ENCODE measurements at regions not wholly inside any gene's neighbourhood (a gene's known extent, or its start where the extent isn't known, plus 50 kb on each side); places are given as distances from the start of the nearest gene placed in this dataset.

DNA sequence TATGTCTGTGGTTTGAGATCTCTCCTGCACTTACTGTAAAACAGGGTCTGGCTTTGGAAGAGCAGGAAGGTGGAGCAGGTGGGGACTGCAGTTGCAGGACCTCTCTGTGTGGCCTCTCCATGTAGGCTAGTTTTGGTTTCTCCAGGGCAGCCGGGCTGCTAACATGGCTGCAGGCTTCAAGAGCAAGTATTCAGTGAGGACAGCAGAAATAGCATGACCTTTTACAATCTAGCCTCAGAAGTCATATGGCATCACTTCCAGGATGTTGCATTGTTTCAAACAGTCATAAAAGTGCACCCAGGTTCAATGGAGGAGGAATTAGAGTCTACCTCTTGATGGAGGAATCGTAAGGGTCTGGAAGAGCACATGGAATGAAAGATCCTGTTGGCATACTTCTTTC, 728.7 kb downstream of the NTRK3 start:
- no TSS peak for BruUV-seq (replicated peaks)
- intact Hi-C loops (cut with micrococcal nuclease; ENCODE audit: unreplicated experiment), result no loop called here

DNA sequence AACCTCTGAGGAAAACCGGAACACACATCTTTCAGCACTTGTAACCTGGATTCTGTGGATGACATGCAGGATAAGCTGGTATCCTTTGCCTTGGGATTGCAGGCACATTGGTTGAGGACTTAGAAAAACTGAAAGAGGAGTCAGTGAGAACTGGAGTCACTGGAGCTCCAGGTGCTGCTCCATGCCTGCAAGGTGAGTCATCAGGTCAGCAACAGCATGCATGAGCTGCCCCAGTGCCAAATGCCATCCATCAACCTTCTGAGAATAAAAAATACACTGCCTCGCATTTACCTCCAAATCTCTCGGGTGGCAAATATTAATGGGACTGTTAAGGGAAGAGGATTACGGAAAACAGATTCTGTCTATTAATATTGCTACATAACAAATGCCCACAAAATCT, 729.1 kb downstream of the NTRK3 start:
- intact Hi-C loops (cut with micrococcal nuclease; ENCODE audit: unreplicated experiment), result no loop called here
- DNase-seq, result no peak
- H3K9me3 Mint-ChIP-seq (ENCODE audit: low read depth, unreplicated experiment), result peaks cover 11% of the 10 kb centered on the region
- no peaks in the 10 kb centered on the region for H3K4me1 Mint-ChIP-seq (ENCODE audit: low read depth, unreplicated experiment)
- H3K27ac Mint-ChIP-seq (ENCODE audit: unreplicated experiment), result no peak overlapping the region
- CTCF ChIA-PET, result no interaction called here
- no peaks in the 10 kb centered on the region for H3K27me3 Mint-ChIP-seq (ENCODE audit: unreplicated experiment)
- no peak overlapping the region for H3K4me3 Mint-ChIP-seq (ENCODE audit: low read depth, unreplicated experiment)
- TF ChIP-seq, protein P1, sequence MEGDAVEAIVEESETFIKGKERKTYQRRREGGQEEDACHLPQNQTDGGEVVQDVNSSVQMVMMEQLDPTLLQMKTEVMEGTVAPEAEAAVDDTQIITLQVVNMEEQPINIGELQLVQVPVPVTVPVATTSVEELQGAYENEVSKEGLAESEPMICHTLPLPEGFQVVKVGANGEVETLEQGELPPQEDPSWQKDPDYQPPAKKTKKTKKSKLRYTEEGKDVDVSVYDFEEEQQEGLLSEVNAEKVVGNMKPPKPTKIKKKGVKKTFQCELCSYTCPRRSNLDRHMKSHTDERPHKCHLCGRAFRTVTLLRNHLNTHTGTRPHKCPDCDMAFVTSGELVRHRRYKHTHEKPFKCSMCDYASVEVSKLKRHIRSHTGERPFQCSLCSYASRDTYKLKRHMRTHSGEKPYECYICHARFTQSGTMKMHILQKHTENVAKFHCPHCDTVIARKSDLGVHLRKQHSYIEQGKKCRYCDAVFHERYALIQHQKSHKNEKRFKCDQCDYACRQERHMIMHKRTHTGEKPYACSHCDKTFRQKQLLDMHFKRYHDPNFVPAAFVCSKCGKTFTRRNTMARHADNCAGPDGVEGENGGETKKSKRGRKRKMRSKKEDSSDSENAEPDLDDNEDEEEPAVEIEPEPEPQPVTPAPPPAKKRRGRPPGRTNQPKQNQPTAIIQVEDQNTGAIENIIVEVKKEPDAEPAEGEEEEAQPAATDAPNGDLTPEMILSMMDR (IDR thresholded peaks at IDR 0.05; ENCODE audit: unreplicated experiment), result no peak
- BruUV-seq (replicated peaks), result no TSS peak
- H3K36me3 Mint-ChIP-seq (ENCODE audit: insufficient read depth, unreplicated experiment), result no peaks in the 10 kb centered on the region

More for the DNA sequence above, 728.7 kb downstream of the NTRK3 start:
- TF ChIP-seq, protein P1 (IDR thresholded peaks at IDR 0.05; ENCODE audit: unreplicated experiment), result no peak
- H3K27ac Mint-ChIP-seq (ENCODE audit: unreplicated experiment), result no peak overlapping the region
- no peaks in the 10 kb centered on the region for H3K4me1 Mint-ChIP-seq (ENCODE audit: low read depth, unreplicated experiment)
- H3K36me3 Mint-ChIP-seq (ENCODE audit: insufficient read depth, unreplicated experiment), result no peaks in the 10 kb centered on the region
- no peak overlapping the region for H3K4me3 Mint-ChIP-seq (ENCODE audit: low read depth, unreplicated experiment)
- DNase-seq, result no peak
- peaks cover 11% of the 10 kb centered on the region for H3K9me3 Mint-ChIP-seq (ENCODE audit: low read depth, unreplicated experiment)
- CTCF ChIA-PET, result no interaction called here
- no peaks in the 10 kb centered on the region for H3K27me3 Mint-ChIP-seq (ENCODE audit: unreplicated experiment)

DNA sequence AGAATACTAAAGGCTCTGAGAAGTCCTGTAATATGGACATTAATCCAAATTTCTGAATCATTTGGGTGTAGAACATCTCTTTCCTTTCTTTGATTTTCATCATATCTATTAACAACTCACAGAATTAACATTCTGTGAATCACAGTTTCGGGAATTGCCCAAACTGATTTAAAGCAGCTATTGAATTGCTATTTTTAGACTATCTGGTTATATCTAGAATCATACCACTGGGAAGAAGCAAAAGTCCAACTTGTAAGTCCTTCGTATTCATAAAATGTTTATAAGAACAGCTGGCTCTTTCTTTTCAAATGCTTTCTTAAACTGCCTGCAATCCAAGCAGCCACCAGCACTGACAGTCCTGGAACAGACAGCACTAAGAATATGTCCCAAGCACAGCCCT, 733.0 kb downstream of the NTRK3 start:
- Mint-ChIP-seq H3K27ac (ENCODE audit: unreplicated experiment) (no peak overlapping the region), H3K9me3 (ENCODE audit: low read depth, unreplicated experiment) (peaks cover 22% of the 10 kb centered on the region), H3K4me1 (ENCODE audit: low read depth, unreplicated experiment) (no peaks in the 10 kb centered on the region), H3K27me3 (ENCODE audit: unreplicated experiment) (no peaks in the 10 kb centered on the region), H3K4me3 (ENCODE audit: low read depth, unreplicated experiment) (no peak overlapping the region), H3K36me3 (ENCODE audit: insufficient read depth, unreplicated experiment) (no peaks in the 10 kb centered on the region)
- no peak for DNase-seq
- TF ChIP-seq, protein P1 (IDR thresholded peaks at IDR 0.05; ENCODE audit: unreplicated experiment), result no peak
- BruUV-seq (replicated peaks), result no TSS peak
- intact Hi-C loops (cut with micrococcal nuclease; ENCODE audit: unreplicated experiment), result no loop called here
- CTCF ChIA-PET, result no interaction called here

DNA sequence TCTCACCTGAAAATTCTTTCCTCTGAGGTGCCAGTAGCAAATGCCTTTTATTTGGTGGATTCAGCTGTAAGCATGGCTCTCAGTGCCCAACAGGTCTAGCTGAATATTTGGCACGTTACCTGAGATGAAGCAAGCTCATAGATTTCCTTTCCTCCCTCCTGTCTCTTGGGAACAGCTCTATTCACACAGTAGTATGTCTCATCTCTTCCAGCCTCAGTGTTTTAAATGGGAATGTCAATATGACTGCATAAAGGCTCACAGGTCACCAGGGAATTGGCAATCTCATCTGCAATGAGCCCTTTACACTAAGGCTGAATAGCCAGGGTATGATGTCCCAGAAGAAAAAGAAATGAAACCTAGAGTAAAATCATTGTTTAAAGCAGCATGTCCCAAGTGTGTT, 733.5 kb downstream of the NTRK3 start:
- Mint-ChIP-seq H3K4me3 (ENCODE audit: low read depth, unreplicated experiment) (no peak overlapping the region), H3K4me1 (ENCODE audit: low read depth, unreplicated experiment) (no peaks in the 10 kb centered on the region), H3K36me3 (ENCODE audit: insufficient read depth, unreplicated experiment) (no peaks in the 10 kb centered on the region), H3K9me3 (ENCODE audit: low read depth, unreplicated experiment) (peaks cover 24% of the 10 kb centered on the region), H3K27ac (ENCODE audit: unreplicated experiment) (no peak overlapping the region), H3K27me3 (ENCODE audit: unreplicated experiment) (no peaks in the 10 kb centered on the region)
- CTCF ChIA-PET, result no interaction called here
- intact Hi-C loops (cut with micrococcal nuclease; ENCODE audit: unreplicated experiment), result no loop called here
- DNase-seq, result no peak
- TF ChIP-seq, protein P1 (IDR thresholded peaks at IDR 0.05; ENCODE audit: unreplicated experiment), result no peak
- BruUV-seq (replicated peaks), result no TSS peak

DNA sequence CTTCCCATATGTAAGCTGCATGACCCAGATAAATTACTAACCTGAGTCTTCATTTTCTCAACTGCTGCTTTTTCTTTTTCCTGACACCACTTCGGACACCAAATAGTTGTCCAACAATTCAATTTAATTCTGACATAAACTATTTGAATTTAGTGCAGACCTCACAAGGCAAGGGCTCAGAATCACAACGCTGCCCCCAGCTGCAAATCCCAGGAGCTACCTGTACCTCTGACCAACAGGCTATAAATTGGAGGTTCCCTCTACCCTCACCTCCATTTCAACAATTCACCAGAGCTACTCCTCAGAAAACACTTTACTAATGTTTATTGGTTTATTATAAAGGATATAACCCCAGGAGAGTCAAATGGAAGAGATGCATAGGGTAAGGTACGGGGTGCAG, 737.6 kb downstream of the NTRK3 start:
- Mint-ChIP-seq H3K27ac (ENCODE audit: unreplicated experiment) (no peak overlapping the region), H3K36me3 (ENCODE audit: insufficient read depth, unreplicated experiment) (no peaks in the 10 kb centered on the region), H3K4me1 (ENCODE audit: low read depth, unreplicated experiment) (no peaks in the 10 kb centered on the region), H3K9me3 (ENCODE audit: low read depth, unreplicated experiment) (peaks cover 16% of the 10 kb centered on the region), H3K4me3 (ENCODE audit: low read depth, unreplicated experiment) (no peak overlapping the region), H3K27me3 (ENCODE audit: unreplicated experiment) (no peaks in the 10 kb centered on the region)
- CTCF ChIA-PET, result no interaction called here
- no peak for DNase-seq
- intact Hi-C loops (cut with micrococcal nuclease; ENCODE audit: unreplicated experiment), result no loop called here
- no TSS peak for BruUV-seq (replicated peaks)
- TF ChIP-seq, protein P1 (IDR thresholded peaks at IDR 0.05; ENCODE audit: unreplicated experiment), result no peak
